Hepatocyte (in vitro differentiated cells): ENCODE measurements at regions not wholly inside any gene's neighbourhood (a gene's known extent, or its start where the extent isn't known, plus 50 kb on each side); places are given as distances from the start of the nearest gene placed in this dataset.

Experiments used
- CTCF ChIP-seq: fragments of 200-600 bp; sonication (generic); IDR thresholded peaks from 2 replicates; pipeline ENCODE4 v1.5.1; 2016; ENCODE audit warnings: antibody characterized with exemption, mild to moderate bottlenecking; ENCODE audit not compliant: poor library complexity
- EZH2 ChIP-seq: fragments of 200-600 bp; sonication (generic); IDR thresholded peaks from 2 replicates; pipeline ENCODE4 v1.6.1; 2016; ENCODE audit warnings: antibody characterized with exemption, mild to moderate bottlenecking, borderline replicate concordance

GRCh38 chr1:98051065-98051675, 130.3 kb upstream of the DPYD start:
- peak; percentile 84 for TF ChIP-seq CTCF
- TF ChIP-seq EZH2 = no peak
